Stimulated activated CD8-positive, alpha-beta memory T cell treated with anti-CD3 and anti-CD28 coated beads, Interleukin-2, amount 100 ng/mL, for 48 hours (primary cell): ENCODE measurements at regions not wholly inside any gene's neighbourhood (a gene's known extent, or its start where the extent isn't known, plus 50 kb on each side); places are given as distances from the start of the nearest gene placed in this dataset.

Experiments
- DNase-seq, 2 donors: peaks; one replicate each; pipeline ENCODE4 v3.0.0-alpha.2; 2020; ENCODE audit warnings: low read depth in 2 of 2

- no peak for DNase-seq
Measured at GRCh38 chr5:167554564-167555290, 736.7 kb upstream of the WWC1 start.

DNA sequence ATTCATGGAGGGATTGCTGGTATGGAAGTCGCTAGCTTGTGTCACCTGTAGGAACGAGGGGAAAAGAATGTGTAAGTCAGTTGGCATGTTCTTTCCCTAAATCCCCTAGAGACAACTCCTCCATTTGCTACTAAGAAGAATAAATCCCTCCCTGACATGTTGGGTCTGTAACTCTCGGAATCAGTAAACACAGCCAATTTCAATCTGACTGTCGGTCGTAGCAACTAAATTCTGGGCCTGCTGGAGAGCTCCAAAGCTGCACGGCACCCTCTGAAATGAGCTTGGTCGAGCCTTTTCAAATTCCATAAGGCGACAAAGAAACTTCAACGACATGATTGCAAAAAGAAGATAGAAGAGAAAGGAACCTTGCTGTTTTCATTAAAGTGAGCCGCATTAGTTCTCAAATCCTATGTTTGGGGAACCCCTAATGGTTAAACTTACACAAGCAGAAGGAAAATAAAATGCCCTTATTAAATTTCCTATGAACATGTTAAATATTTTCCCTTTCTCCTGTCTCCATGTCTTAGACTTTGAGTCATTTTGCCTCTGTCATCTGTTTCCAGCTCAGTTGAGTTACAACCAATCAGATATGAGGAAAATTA, 735.8 kb upstream of the WWC1 start:
- no peak for DNase-seq

DNA sequence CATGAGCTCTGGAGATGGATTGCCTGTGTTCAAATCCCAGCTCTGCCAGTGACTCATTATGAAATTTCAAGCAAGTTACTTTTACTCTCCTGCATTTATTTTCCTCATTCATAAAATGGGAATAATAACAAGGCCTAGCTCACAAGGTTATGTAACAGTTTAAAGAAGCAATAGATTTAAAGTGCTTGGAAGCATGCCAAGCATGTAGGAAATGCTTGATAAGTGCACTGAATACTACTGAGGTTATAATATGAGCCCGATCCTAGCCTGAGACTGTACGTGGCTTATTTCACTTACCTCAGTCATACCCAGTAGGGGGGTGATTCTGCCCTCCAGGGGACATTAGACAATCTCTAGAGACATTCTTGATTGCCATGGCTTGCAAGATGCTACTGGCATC, 734.1 kb upstream of the WWC1 start:
- no peak for DNase-seq

- DNase-seq: no peak
Measured at GRCh38 chr5:167561796-167562195, 729.6 kb upstream of the WWC1 start.

DNA sequence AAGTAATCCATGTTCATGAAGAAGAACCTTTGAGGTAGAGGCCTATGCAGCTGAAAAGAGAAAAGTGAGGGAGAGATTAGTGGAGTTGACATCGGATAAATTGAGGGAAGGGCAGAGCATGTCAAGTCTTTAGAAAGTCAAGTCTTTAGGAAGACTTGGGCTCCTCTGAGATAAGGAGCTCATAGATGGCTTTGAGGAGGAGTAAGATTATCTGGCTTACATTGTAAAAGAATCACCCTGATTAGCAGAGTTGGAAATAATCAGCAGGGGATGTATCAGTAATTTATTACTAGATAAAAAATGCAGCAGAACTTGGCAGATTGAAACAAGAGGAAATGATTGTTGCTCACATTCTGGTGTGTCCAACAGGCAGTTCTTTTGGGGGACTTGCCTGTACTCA, 727.2 kb upstream of the WWC1 start:
- DNase-seq: no peak

GRCh38 chr5:167565189-167565954, 726.1 kb upstream of the WWC1 start:
- DNase-seq: no peak

DNA sequence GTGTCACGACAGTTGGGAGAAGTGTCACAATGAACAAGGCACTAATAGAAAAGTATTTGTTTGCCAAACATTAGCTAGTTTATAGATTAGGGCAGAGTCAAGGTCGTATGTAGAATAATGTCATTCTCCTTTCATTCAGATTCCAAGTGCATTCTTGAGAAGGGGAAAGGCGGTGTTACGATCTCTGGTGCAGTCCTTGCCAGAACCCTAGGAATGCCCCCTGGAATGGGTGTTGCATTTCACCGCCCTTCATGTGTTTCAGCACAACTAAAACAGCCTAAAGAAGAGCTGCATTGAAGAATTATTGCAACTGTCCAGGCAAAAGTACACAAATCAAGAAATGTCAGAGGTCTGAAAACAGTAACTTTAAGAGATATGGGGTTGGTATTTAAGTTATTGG, 721.0 kb upstream of the WWC1 start:
- no peak for DNase-seq

GRCh38 chr5:167571824-167572223, 719.6 kb upstream of the WWC1 start:
- DNase-seq: no peak

- DNase-seq: no peak
Measured at GRCh38 chr5:167573370-167574127, 717.9 kb upstream of the WWC1 start.

DNA sequence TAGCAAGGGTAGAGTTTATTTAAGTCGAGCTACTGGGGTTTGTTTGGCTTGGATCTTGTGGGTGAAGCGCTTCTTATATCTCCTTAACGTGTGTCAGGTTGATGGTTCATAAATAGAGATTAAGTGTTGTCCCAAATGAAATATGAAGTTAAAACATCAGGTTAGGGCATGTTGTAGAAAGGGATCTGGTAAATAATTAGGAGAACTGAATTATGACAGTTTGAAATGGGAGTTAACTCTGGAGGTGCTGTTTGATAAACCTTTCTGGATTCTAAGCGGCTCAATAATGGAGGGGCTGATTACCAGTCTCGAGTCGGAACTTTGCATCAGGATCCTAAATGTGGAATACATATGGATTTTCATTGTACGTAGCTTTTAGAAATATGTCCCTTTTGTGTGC, 717.0 kb upstream of the WWC1 start:
- no peak for DNase-seq

- DNase-seq: no peak
Measured at GRCh38 chr5:167575330-167575729, 716.1 kb upstream of the WWC1 start.

- no peak for DNase-seq
Measured at GRCh38 chr5:167576126-167576525, 715.3 kb upstream of the WWC1 start.

DNA sequence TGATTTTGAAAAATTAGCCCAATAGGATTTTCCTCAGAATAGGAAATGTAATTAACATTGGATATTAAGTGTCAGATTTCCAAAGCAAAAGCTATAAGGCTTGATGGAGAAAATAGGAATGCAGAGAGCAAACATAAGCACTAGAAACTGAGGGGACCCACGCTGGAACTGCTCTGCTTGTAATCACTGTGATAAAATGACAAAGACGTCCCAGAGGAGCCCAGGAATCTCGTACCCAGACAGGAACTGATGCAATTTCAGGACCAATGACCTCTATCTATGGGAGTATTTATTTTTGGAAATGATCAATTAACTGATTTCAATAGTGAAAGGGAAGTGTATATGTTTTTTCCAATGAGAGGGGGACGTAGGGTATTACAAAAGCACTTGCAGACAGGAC, 714.5 kb upstream of the WWC1 start:
- DNase-seq: no peak

- no peak for DNase-seq
Measured at GRCh38 chr5:167577616-167578015, 713.8 kb upstream of the WWC1 start.

GRCh38 chr5:167578977-167579692, 712.3 kb upstream of the WWC1 start:
- no peak for DNase-seq

DNA sequence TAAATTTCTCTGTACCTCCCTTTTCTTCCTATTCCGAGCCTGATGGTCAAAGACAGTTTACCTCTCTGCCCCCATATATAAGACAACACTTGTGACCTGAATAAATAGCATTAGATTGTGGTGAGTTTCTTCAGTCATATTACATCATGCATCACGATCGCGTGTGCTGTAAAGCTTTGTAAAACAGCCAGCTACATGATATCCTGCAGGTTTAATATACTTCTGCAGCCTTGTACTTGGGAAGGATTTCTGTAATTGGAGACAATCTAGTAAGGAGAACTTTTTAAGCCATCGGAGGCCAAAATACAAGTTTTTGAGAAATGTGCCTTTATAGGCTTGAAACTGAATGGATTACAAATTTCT, 711.8 kb upstream of the WWC1 start:
- DNase-seq: no peak

DNA sequence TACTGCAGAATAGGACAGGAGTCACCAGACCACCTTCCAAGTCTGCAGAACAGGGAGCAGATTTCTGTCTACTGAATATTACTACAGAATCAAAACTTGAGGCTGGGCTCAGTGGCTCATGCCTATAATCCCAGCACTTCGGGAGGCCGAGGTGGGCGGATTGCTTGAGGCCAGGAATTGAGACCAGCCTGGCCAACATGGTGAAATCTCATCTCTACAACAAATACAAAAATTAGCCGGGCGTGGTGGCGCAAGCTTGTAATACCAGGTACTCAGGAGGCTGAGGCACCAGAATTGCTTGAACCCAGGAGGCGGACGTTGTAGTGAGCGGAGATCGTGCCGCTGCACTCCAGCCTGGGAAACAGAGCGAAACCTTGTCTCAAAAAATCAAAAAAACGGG, 710.8 kb upstream of the WWC1 start:
- no peak for DNase-seq

DNA sequence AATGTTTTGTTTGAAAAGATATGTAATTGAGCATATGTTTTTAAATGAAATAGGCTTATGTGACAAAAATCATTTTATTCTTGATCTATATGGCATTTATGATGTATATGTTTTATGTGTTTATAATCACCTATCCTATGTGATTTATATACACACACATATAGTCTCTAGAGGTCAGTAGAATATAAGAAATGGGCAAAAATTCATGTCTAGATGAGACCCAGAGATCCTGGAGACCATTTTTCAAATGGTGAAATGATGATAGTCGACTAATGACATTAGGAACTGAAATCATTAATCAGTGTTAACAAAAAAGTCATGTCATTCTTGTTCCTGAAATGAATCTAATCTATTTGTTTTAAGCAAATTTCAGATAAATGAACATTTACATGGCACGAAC, 709.2 kb upstream of the WWC1 start:
- DNase-seq: no peak

DNA sequence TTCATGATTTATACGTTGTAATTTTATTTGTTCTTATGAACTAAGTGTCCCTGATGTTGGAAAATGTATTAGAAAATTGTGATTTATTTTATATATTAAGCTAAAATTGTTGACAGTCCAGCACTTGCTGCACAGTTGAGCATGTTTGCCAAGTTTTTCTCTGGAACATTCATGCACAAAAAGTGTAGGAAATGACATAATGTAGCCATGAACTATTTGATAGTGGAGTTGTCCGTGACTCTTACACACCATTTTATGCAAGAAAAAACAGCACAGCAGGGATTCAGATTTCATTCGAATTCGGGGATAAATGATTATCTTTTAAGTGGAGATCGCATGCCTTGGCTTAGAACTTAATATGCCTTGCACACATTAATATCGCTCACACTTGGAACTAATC, 708.6 kb upstream of the WWC1 start:
- no peak for DNase-seq

- DNase-seq: no peak
Measured at GRCh38 chr5:167585184-167585583, 706.3 kb upstream of the WWC1 start.

DNA sequence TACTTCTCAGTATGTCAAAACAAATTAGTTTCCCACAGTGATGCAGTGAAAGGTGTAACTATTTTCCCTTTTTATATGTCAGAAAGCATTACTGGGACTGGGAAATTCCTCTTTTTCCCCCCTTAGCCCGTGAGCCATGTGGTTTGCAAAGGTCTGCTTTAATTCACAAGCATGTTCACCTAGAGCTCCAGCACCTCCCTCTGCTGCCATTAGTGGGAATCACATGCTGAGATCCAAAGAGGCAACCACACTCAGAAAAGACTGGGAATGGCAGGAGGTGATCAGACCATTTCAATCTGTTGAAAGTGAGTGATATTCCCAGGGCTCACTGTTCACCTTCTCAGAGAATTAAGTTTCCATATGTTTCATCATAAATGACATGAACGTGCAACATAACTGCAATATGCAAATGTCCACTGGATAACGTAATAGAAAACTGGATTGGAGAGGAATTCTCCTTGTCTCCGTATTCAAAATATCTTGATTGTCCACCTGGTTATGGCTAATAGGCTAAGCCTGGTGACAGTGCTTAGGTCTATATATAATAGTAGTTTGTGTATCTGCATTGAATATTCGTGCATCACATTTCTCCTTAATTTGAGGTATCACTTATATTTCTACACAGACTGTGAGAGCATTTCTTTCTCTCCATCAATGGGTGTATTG, 703.5 kb upstream of the WWC1 start:
- no peak for DNase-seq
